Activated CD4-positive, alpha-beta T cell treated with anti-CD3 and anti-CD28 coated beads, Interleukin-2, amount 50 U/mL, for 4 hours (primary cell): ENCODE measurements at regions not wholly inside any gene's neighbourhood (a gene's known extent, or its start where the extent isn't known, plus 50 kb on each side); places are given as distances from the start of the nearest gene placed in this dataset.
"Not testable (repeated sequence)": the region's sequence is repeated elsewhere in the genome, so short reads cannot be mapped to it uniquely, and the experiment has no call there.

Source experiments
- DNase-seq, 2 experiments: peaks; one replicate each; pipeline ENCODE4 v3.0.0-alpha.2; 2020

DNA sequence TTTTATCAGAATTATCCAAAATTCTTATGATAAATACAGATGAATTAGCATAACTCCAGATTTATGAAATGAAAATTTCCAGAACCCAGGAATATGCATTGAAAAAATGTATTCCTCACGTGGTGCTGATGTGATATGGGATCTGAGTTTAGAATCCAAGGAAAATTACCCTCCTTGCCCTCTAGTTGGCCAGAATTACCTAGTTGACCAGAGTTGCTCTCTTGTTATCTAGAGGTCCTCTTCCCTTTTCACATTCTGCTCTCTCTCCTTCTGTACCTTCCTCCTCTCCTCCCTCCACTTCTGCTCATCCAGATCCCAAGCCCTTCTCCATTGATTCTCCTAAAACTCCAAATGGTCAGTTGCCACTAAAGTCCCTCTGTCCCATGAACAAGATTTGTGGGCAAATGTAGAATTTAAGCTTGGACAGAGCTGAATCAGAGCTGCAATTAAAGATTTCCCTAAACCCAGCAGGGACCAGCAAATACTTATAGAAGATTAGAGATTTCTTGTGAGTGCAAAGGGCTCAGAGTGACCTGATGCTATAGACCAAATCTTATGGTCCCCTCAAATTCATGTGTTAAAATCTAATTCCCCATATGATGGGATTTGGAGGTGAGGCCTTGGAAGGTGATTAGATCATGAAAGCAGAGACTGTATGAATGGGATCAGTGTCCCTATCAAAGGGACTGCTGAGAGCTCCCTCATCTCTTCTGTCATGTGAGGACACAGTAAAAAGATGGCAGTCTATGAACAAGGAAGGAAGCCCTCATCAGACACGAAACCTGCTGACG, 103.2 kb upstream of the IGLL5 start:
- no peak for DNase-seq

GRCh38 chr22:22785316-22786065, 102.1 kb upstream of the IGLL5 start:
- DNase-seq = no peak

DNA sequence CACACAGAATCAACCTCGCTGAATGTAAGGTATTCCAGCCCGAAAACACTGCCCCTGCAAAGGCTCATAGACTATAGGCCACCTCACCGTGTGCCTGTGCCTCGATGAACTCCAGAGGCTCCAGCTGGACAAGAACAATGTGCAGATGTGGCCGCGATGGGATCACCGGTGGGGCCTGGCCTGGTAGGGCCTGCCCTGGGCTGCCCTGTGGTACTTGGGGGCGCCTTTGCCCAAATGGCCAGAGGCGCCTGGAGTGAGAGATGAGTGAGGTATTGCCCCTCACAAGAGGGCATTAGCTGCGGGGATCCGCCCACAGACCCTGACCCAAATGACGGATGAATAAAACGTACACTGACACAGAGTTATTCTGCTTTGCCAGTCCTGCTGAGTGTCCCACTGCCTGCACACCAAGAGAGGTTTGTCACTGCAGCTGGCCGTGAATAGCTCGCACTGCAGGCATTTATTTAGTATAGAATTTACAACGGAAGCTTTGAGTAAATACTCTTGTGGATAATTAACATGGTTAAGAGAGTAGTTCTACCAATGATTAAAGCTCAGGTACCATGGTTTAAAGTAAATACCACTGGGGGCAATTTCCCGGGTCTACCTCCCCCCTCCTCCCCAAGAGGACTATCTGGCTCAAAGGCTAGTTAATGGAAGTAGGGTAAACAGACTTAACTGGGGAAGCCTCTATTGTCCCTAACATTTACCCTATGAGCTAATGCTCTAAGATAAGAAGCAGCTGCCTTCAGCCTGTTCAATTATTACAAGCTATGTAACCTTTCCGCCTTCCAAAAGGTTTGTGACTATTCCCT, 101.1 kb upstream of the IGLL5 start:
- DNase-seq = no peak

DNA sequence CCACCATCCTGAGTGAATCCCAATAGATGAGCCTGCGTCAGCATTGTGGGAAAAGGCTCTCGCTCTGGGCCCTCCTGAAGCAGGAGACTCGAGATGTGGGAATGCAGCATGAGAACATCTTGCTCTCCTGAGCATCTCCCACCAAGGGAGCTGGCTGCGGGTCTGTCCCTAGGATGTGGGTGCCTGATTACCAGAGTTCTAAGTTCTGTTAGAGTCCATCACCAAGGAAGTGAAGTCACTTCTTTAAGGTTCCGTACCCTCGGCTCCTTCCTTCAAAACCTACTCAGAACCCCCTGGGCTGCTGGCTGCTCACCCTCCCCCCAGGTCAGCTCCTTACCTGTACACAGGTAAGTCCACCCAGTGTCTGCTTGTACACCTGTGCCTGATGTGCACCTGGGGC, 100.5 kb upstream of the IGLL5 start:
- no peak for DNase-seq

DNA sequence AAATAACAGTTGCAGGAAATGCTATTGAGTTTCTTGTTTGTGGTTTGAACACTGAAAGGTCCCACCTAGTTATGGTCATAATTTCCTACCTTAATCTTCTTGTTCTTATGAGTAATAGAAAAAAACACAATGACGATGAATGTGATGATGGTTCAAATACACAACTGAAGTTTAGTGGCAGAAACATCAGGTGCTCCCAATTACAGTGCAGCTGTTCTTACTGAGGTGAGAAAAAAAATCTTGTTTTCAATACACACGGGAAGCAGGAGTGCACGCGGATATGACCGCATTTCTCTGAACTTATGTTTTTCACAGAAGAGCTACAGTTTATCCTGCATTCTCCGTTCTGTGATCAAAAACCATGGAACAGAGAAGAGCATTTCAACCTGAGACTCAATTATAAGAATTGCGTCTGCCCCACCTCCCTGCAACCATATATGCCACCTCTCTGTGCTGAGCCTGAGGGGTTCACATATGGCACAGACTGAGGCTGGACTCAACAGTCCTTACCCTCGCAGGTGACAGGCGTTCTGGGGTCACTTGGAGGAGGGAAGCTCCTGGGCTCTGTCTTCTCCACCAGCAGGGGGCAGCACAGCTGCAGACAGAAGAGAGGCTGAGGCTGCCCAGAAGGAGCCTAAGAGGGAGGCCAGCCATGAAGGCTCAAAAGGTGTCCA, 99.7 kb upstream of the IGLL5 start:
- peak; percentile 55 to 63 for DNase-seq

- DNase-seq = no peak
Measured at GRCh38 chr22:22788460-22789037, 99.1 kb upstream of the IGLL5 start.

GRCh38 chr22:22789233-22789921, 98.2 kb upstream of the IGLL5 start:
- no peak for DNase-seq

- DNase-seq = no peak
Measured at GRCh38 chr22:22789922-22790845, 97.4 kb upstream of the IGLL5 start.

GRCh38 chr22:22791438-22792181, 96.0 kb upstream of the IGLL5 start:
- DNase-seq = no peak

- not testable (repeated sequence) for DNase-seq
Measured at GRCh38 chr22:22792205-22792786, 95.3 kb upstream of the IGLL5 start.

DNA sequence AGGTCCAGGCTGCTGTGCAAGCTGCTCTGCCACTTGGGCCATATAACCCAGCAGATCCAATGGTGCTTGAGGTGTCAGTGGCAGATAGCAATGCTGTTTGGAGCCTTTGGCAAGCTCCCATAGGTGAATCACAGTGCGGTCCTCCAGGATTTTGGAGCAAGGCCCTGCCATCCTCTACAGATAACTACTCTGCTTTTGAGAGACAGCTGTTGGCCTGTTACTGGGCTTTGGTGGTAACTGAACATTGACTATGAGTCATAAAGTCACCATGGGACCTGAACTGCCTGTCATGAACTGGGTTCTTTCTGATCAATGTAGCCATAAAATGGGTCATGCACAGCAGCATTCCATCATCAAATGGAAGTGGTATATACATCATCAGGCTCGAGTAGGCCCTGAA, 92.0 kb upstream of the IGLL5 start:
- not testable (repeated sequence) for DNase-seq

- DNase-seq = no peak
Measured at GRCh38 chr22:22796724-22797123, 90.9 kb upstream of the IGLL5 start.

- DNase-seq = no peak
Measured at GRCh38 chr22:22798232-22798616, 89.4 kb upstream of the IGLL5 start.

GRCh38 chr22:22798716-22799115, 88.9 kb upstream of the IGLL5 start:
- no peak for DNase-seq

DNA sequence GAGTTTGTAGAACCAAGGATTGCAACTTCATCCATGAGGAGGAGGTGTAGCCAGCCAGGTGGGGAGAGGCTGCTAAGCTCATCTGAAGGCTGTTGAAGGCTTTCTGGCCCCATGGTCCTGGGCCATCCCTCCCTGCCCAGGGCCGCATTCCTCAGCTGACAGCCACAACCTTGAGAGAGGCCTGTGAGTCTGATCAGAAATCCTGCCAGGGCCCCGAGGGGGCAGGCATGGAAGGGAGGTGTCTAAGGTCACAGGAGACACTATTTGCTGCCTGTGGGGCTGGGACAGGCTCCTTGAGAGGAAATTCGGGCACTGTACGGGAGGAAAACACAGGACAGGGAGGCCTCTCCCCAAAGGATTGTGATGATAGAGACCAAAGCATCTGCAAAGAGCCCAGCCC, 88.1 kb upstream of the IGLL5 start:
- no peak for DNase-seq

DNA sequence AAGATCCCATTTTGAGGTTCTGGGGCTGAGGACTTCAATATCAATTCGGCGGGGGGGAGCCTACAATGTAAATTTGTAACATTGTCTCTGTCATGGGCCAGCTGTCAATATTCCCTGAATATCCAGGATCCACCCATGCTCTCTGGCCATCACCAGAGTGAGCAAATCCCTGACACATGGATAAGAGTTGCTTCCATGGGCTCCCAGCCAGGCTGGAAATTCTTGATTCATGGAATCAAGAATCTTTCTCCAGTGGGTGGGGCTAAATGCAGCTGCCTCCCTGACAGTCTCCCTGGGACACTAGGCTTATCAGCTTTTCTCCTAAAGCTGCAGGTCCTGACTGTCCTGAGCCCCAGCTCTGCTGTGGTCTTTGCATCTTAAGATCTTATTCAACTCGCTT, 86.9 kb upstream of the IGLL5 start:
- no peak for DNase-seq

DNA sequence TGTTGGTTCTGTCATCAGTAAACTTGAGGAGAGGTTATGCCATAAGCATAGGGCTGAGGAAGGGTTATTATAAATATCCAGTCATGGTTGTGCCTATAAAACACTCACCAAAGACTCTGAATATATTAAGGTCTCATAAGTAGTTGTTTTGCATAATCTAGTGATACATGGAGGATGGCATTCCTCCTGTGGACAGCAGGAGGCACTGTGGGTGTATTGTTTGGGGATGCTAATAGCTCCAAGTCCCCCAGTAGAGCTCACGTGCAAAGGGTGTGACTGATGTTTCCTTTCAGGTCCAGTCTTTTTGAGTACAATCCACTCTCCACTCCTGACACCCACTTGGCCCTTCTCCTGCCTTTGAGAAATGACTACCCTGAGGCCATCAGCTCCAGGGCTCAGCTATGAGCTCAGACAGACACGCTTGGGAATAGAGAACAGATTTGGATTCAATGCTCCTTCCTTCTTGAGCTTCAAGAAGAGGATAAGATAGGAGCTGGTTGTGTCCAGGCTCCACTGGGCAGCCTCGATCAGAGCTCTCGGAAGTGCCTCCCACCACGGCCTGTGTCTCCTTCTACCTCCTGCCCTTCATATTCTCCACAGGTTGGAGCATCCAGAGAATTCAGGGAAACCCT, 85.2 kb upstream of the IGLL5 start:
- DNase-seq = no peak

DNA sequence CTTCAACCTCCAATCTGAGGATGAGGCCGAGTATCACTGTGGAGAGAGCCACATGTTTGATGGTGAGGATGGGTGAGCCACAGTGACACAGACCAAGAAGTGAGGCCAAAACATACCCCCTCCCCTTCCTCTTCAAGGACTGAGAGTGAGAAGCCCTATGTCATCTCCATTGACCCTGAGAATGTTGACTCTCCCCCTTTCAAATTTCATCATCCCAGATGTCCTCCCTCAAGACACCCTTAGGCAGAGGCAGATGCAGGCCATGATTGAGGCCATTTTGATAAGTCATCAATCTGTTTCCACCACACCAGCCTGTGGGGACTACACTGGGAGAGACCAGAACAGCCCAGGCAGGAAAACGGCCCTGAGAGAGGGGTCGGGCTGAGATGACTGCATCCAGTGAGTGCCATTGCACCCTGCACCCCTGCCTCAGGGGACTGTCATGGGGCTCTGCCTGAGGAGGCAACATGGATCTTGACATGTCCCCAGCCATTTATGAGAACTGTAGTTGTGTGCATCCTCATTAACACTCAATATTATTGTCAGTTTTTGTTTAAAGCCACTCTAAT, 84.2 kb upstream of the IGLL5 start:
- DNase-seq = no peak

- DNase-seq = peak; percentile 72 to 73
Measured at GRCh38 chr22:22810018-22810427, 77.6 kb upstream of the IGLL5 start.
